HG02759 (cell line): ENCODE measurements at regions not wholly inside any gene's neighbourhood (a gene's known extent, or its start where the extent isn't known, plus 50 kb on each side); places are given as distances from the start of the nearest gene placed in this dataset.

Source experiments
- ATAC-seq: cut with Tn5 transposase; IDR thresholded peaks from one replicate; pipeline ENCODE4 v1.9.1; 2021; ENCODE audit warnings: mild to moderate bottlenecking, moderate library complexity; ENCODE audit not compliant: unreplicated experiment

GRCh38 chr7:50174948-50175347, 81.9 kb upstream of the ZPBP start:
- ATAC-seq, result no peak

- peak; percentile 74 for ATAC-seq
These were observed 74.2 kb upstream of the ZPBP start for GRCh38 chr7:50166997-50167965.

- ATAC-seq, result no peak
These were observed 71.6 kb upstream of the ZPBP start for GRCh38 chr7:50164559-50165170.

- ATAC-seq, result no peak
These were observed 67.2 kb upstream of the ZPBP start for GRCh38 chr7:50160206-50160605.

GRCh38 chr7:50159154-50159553, 66.1 kb upstream of the ZPBP start:
- ATAC-seq, result no peak

- no peak for ATAC-seq
These were observed 63.7 kb upstream of the ZPBP start for GRCh38 chr7:50156706-50157105.

- no peak for ATAC-seq
These were observed 63.1 kb upstream of the ZPBP start for GRCh38 chr7:50156163-50156562.

GRCh38 chr7:50155755-50156154, 62.7 kb upstream of the ZPBP start:
- ATAC-seq, result no peak

GRCh38 chr7:50153995-50154394, 60.9 kb upstream of the ZPBP start:
- ATAC-seq, result no peak

GRCh38 chr7:50153148-50153547, 60.1 kb upstream of the ZPBP start:
- ATAC-seq, result no peak

GRCh38 chr7:50152486-50152885, 59.4 kb upstream of the ZPBP start:
- no peak for ATAC-seq

GRCh38 chr7:50151661-50152060, 58.6 kb upstream of the ZPBP start:
- no peak for ATAC-seq

GRCh38 chr7:50151001-50151400, 58.0 kb upstream of the ZPBP start:
- ATAC-seq, result no peak

GRCh38 chr7:50149369-50149768, 56.3 kb upstream of the ZPBP start:
- ATAC-seq, result no peak

- peak; percentile 59 for ATAC-seq
These were observed 55.1 kb upstream of the ZPBP start for GRCh38 chr7:50147951-50148808.

- no peak for ATAC-seq
These were observed 53.6 kb upstream of the ZPBP start for GRCh38 chr7:50146692-50147091.

- ATAC-seq, result peak; percentile 39
These were observed 52.8 kb upstream of the ZPBP start for GRCh38 chr7:50145801-50146338.

GRCh38 chr7:50145226-50145625, 52.2 kb upstream of the ZPBP start:
- no peak for ATAC-seq
